Testis (tissue), 2 donors: ENCODE measurements at regions not wholly inside any gene's neighbourhood (a gene's known extent, or its start where the extent isn't known, plus 50 kb on each side); places are given as distances from the start of the nearest gene placed in this dataset.

ENCODE experiments used
- DNase-seq: peaks from one replicate; pipeline ENCODE4 v3.0.0-alpha.2; 2019
- H3K27ac ChIP-seq, 2 donors: fragments of 200-600 bp; sonication (generic); one replicate each; pipeline ENCODE4 v1.5.1; 2019
- H3K27me3 ChIP-seq: fragments of 200-600 bp; sonication (generic); one replicate; pipeline ENCODE4 v1.5.1; 2019
- H3K36me3 ChIP-seq: fragments of 200-600 bp; sonication (generic); one replicate; pipeline ENCODE4 v1.5.1; 2017; ENCODE audit warnings: low read depth; ENCODE audit errors: missing control alignments
- H3K4me1 ChIP-seq: fragments of 200-600 bp; sonication (generic); one replicate; pipeline ENCODE4 v1.5.1; 2019
- H3K4me3 ChIP-seq, 2 donors: fragments of 200-600 bp; sonication (generic); one replicate each; pipeline ENCODE4 v1.5.1; 2017 to 2019
- H3K9me3 ChIP-seq: fragments of 200-600 bp; sonication (generic); one replicate; pipeline ENCODE4 v1.5.1; 2017
- POLR2A ChIP-seq: fragments of 450-650 bp; IDR thresholded peaks from one replicate; pipeline ENCODE4 v1.6.1; 2017; ENCODE audit warnings: antibody characterized with exemption, mild to moderate bottlenecking, moderate library complexity
- WGBS, 2 donors: methylation state at CpG; one replicate each; pipeline ENCODE4 v1.1.5; 2018; 5-methylcytosine and 5-hydroxymethylcytosine counted together
- intact Hi-C: fragments of 100-400 bp; cut with DNase I; formaldehyde crosslinking; loops from one replicate; pipeline ENCODE4 v1.15.1; 2023; ENCODE audit warnings: low total_unique reads
- TF ChIP-seq, protein P1 (sequence below), 3 experiments: fragments of 450-650 bp in 2 of 3; fragments of 200-600 bp in 1 of 3; sonication (generic) in 1 of 3; IDR thresholded peaks; one replicate each; pipeline ENCODE4 v1.5.1; 2016 to 2019; ENCODE audit warnings: antibody characterized with exemption in 3 of 3, mild to moderate bottlenecking in 2 of 3, moderate library complexity in 1 of 3

DNA sequence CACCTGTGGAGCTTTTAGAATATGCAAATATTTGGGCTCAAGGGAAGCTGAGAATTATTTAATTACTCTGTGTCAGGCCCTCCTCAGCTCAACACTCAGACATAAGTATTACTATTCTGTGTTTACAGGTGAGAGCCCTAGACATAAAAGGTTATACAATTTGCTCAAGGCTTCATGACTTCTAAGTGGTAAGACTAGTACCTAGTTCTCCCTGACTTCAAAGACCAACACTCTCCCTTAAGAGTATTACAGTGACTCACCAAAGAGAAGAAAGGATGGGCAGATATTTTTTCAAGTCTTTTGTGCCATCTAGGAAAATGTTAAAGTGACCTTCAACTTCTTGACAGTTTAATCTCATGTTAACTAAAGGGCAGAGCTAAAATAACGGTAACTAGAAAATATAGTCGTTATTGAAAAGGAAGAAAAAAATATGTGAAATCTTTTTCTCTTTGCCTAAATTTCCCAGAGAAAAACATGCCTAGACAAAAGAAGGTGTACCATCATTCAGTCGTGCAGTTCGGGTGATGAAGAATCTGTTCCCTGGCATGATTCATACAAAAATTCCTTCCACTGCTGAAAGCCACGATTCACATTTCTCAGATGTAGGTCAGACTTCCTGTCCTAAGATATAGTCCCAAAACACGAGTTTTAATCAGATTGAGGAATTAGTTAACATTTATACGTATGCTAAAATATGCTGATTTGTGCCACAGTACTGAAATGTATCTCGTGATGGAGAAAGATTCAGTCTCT is 849.1 kb upstream of the API5 start:
- Histone ChIP-seq H3K4me3 (no peak overlapping the region), H3K4me1 (no peaks in the 10 kb centered on the region), H3K36me3 (no peaks in the 10 kb centered on the region), H3K9me3 (no peaks in the 10 kb centered on the region), H3K27me3 (no peaks in the 10 kb centered on the region), H3K27ac (no peak overlapping the region)
- TF ChIP-seq POLR2A, result no peak
- TF ChIP-seq, protein P1, sequence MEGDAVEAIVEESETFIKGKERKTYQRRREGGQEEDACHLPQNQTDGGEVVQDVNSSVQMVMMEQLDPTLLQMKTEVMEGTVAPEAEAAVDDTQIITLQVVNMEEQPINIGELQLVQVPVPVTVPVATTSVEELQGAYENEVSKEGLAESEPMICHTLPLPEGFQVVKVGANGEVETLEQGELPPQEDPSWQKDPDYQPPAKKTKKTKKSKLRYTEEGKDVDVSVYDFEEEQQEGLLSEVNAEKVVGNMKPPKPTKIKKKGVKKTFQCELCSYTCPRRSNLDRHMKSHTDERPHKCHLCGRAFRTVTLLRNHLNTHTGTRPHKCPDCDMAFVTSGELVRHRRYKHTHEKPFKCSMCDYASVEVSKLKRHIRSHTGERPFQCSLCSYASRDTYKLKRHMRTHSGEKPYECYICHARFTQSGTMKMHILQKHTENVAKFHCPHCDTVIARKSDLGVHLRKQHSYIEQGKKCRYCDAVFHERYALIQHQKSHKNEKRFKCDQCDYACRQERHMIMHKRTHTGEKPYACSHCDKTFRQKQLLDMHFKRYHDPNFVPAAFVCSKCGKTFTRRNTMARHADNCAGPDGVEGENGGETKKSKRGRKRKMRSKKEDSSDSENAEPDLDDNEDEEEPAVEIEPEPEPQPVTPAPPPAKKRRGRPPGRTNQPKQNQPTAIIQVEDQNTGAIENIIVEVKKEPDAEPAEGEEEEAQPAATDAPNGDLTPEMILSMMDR (IDR thresholded peaks at IDR 0.05), result no peak
- no peak for DNase-seq
- WGBS, 2 donors, result 64 to 72% methylated on average over 8 of the region's 8 CpGs
- intact Hi-C loops, result no loop called here

DNA sequence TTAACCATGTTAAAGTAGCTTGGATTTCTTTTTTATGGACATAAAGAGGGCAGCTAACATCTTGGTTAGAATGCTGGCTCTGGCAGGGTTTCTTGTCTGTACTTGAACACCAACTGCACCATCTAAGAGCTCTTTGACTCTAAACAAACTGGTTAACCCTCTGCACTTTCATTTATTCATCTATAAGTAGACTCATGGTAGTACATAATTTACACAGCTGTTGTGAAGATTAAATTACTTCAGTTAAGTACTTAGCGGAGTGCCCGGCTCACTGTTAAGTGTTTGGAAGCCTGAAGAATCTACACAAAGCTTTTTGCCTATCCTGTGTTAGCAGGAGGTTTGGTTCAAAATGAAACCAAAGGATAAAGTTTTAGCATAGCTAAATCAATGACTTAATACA is 846.2 kb upstream of the API5 start:
- H3K27me3 ChIP-seq, result no peaks in the 10 kb centered on the region
- no peak for TF ChIP-seq POLR2A
- TF ChIP-seq, protein P1 (IDR thresholded peaks at IDR 0.05), result no peak
- H3K4me3 ChIP-seq, result no peak overlapping the region
- no peaks in the 10 kb centered on the region for H3K36me3 ChIP-seq
- WGBS, 2 donors, result 37 to 40% methylated on average over 2 of the region's 2 CpGs
- H3K4me1 ChIP-seq, result no peaks in the 10 kb centered on the region
- no peak overlapping the region for H3K27ac ChIP-seq
- intact Hi-C loops, result no loop called here
- no peaks in the 10 kb centered on the region for H3K9me3 ChIP-seq
- no peak for DNase-seq

GRCh38 chr11:42473106-42473505 is 838.7 kb upstream of the API5 start:
- intact Hi-C loops, result no loop called here
- Histone ChIP-seq H3K9me3 (no peaks in the 10 kb centered on the region), H3K27me3 (no peaks in the 10 kb centered on the region), H3K4me1 (no peaks in the 10 kb centered on the region), H3K27ac (no peak overlapping the region), H3K4me3 (no peak overlapping the region), H3K36me3 (no peaks in the 10 kb centered on the region)
- WGBS, 2 donors, result 41 to 49% methylated on average over 4 of the region's 4 CpGs
- no peak for DNase-seq
- TF ChIP-seq, protein P1 (IDR thresholded peaks at IDR 0.05), result no peak
- no peak for TF ChIP-seq POLR2A

DNA sequence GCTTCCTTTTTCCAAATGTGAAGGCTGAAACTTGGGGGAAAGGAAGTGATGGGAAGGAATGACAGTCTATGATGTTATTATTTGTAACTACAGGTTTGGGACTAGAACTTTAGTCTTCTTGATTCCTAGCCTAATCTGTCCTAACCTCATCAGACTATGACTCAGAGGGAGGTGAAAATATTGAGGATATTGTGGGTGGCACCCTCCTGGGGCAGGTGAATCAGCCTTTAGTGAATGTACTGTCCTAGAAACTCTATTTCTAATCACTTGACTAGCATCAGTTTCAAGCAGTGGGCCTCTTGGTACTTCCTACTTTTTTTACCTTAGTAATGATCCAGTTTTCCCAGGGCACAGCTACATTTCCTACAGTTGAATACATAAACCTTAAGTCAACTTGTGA is 829.0 kb upstream of the API5 start:
- H3K27me3 ChIP-seq, result no peaks in the 10 kb centered on the region
- H3K4me1 ChIP-seq, result no peaks in the 10 kb centered on the region
- H3K9me3 ChIP-seq, result no peaks in the 10 kb centered on the region
- DNase-seq, result no peak
- intact Hi-C loops, result no loop called here
- H3K27ac ChIP-seq, result no peak overlapping the region
- TF ChIP-seq POLR2A, result no peak
- TF ChIP-seq, protein P1 (IDR thresholded peaks at IDR 0.05), result no peak
- no peak overlapping the region for H3K4me3 ChIP-seq
- H3K36me3 ChIP-seq, result no peaks in the 10 kb centered on the region

GRCh38 chr11:42490506-42490905 is 821.3 kb upstream of the API5 start:
- no peaks in the 10 kb centered on the region for H3K9me3 ChIP-seq
- no peaks in the 10 kb centered on the region for H3K27me3 ChIP-seq
- DNase-seq, result no peak
- H3K27ac ChIP-seq, result no peak overlapping the region
- H3K4me3 ChIP-seq, result no peak overlapping the region
- intact Hi-C loops, result no loop called here
- no peak for TF ChIP-seq POLR2A
- TF ChIP-seq, protein P1 (IDR thresholded peaks at IDR 0.05), result no peak
- H3K4me1 ChIP-seq, result no peaks in the 10 kb centered on the region
- no peaks in the 10 kb centered on the region for H3K36me3 ChIP-seq
- 62 to 82% methylated on average over 3 of the region's 3 CpGs for WGBS, 2 donors
